ENCODE measurements at regions not wholly inside any gene's neighbourhood (a gene's known extent, or its start where the extent isn't known, plus 50 kb on each side); places are given as distances from the start of the nearest gene placed in this dataset.
"Not testable (repeated sequence)": the region's sequence is repeated elsewhere in the genome, so short reads cannot be mapped to it uniquely, and the experiment has no call there.

- Histone ChIP-seq H3K36me3 (ENCODE audit: control insufficient read depth, insufficient read depth, low read length) (no peaks in the 10 kb centered on the region), H3K27ac (ENCODE audit: low read depth, low read length, severe bottlenecking) (no peak overlapping the region), H3K4me1 (ENCODE audit: control insufficient read depth, insufficient read depth, low read length, poor library complexity, severe bottlenecking) (peaks cover 16% of the 10 kb centered on the region), H3K4me3 (ENCODE audit: extremely low read depth, insufficient read depth, low read length, poor library complexity, severe bottlenecking) (no peak overlapping the region), H3K9me3 (ENCODE audit: control insufficient read depth, low read length) (peaks cover 8% of the 10 kb centered on the region)
- WGBS, 2 experiments (ENCODE audit: insufficient coverage in 2 of 2): 72 to 100% methylated on average over 1 to 3 of the region's 4 CpGs
Measured at GRCh38 chr20:43386878-43387277, 70.8 kb upstream of the SRSF6 start.

- Histone ChIP-seq H3K4me3 (ENCODE audit: extremely low read depth, insufficient read depth, low read length, poor library complexity, severe bottlenecking) (no peak overlapping the region), H3K27ac (ENCODE audit: low read depth, low read length, severe bottlenecking) (no peak overlapping the region), H3K9me3 (ENCODE audit: control insufficient read depth, low read length) (peaks cover 8% of the 10 kb centered on the region), H3K4me1 (ENCODE audit: control insufficient read depth, insufficient read depth, low read length, poor library complexity, severe bottlenecking) (peaks cover 16% of the 10 kb centered on the region), H3K36me3 (ENCODE audit: control insufficient read depth, insufficient read depth, low read length) (no peaks in the 10 kb centered on the region)
- WGBS, 2 experiments (ENCODE audit: insufficient coverage in 2 of 2): 92 to 98% methylated on average over 4 of the region's 4 CpGs
Measured at GRCh38 chr20:43385914-43386313, 71.8 kb upstream of the SRSF6 start.

- Histone ChIP-seq H3K9me3 (ENCODE audit: control insufficient read depth, low read length) (peaks cover 8% of the 10 kb centered on the region), H3K4me3 (ENCODE audit: extremely low read depth, insufficient read depth, low read length, poor library complexity, severe bottlenecking) (no peak overlapping the region), H3K36me3 (ENCODE audit: control insufficient read depth, insufficient read depth, low read length) (no peaks in the 10 kb centered on the region), H3K27ac (ENCODE audit: low read depth, low read length, severe bottlenecking) (no peak overlapping the region), H3K4me1 (ENCODE audit: control insufficient read depth, insufficient read depth, low read length, poor library complexity, severe bottlenecking) (peaks cover 19% of the 10 kb centered on the region)
- 55 to 80% methylated on average over 4 of the region's 14 CpGs for WGBS, 2 experiments (ENCODE audit: insufficient coverage in 2 of 2)
Measured at GRCh38 chr20:43384101-43384940, 73.4 kb upstream of the SRSF6 start.

GRCh38 chr20:43383026-43383795 lies 74.5 kb upstream of the SRSF6 start:
- 74 to 93% methylated on average over 4 to 6 of the region's 8 CpGs for WGBS, 2 experiments (ENCODE audit: insufficient coverage in 2 of 2)
- Histone ChIP-seq H3K4me3 (ENCODE audit: extremely low read depth, insufficient read depth, low read length, poor library complexity, severe bottlenecking) (no peak overlapping the region), H3K4me1 (ENCODE audit: control insufficient read depth, insufficient read depth, low read length, poor library complexity, severe bottlenecking) (peaks cover 12% of the 10 kb centered on the region), H3K9me3 (ENCODE audit: control insufficient read depth, low read length) (peaks cover 8% of the 10 kb centered on the region), H3K27ac (ENCODE audit: low read depth, low read length, severe bottlenecking) (no peak overlapping the region), H3K36me3 (ENCODE audit: control insufficient read depth, insufficient read depth, low read length) (no peaks in the 10 kb centered on the region)

GRCh38 chr20:43382135-43382534 lies 75.6 kb upstream of the SRSF6 start:
- not testable (repeated sequence) for H3K9me3 ChIP-seq (ENCODE audit: control insufficient read depth, low read length); H3K27ac ChIP-seq (ENCODE audit: low read depth, low read length, severe bottlenecking); H3K4me1 ChIP-seq (ENCODE audit: control insufficient read depth, insufficient read depth, low read length, poor library complexity, severe bottlenecking); H3K4me3 ChIP-seq (ENCODE audit: extremely low read depth, insufficient read depth, low read length, poor library complexity, severe bottlenecking); H3K36me3 ChIP-seq (ENCODE audit: control insufficient read depth, insufficient read depth, low read length)
- WGBS, 2 experiments (ENCODE audit: insufficient coverage in 2 of 2): 78 to 92% methylated on average over 6 of the region's 6 CpGs

- H3K9me3 ChIP-seq (ENCODE audit: control insufficient read depth, low read length); H3K27ac ChIP-seq (ENCODE audit: low read depth, low read length, severe bottlenecking); H3K4me3 ChIP-seq (ENCODE audit: extremely low read depth, insufficient read depth, low read length, poor library complexity, severe bottlenecking); H3K36me3 ChIP-seq (ENCODE audit: control insufficient read depth, insufficient read depth, low read length); H3K4me1 ChIP-seq (ENCODE audit: control insufficient read depth, insufficient read depth, low read length, poor library complexity, severe bottlenecking): not testable (repeated sequence)
- 79 to 80% methylated on average over 5 to 7 of the region's 9 CpGs for WGBS, 2 experiments (ENCODE audit: insufficient coverage in 2 of 2)
Measured at GRCh38 chr20:43381533-43381932, 76.2 kb upstream of the SRSF6 start.

GRCh38 chr20:43379239-43379917 lies 78.3 kb upstream of the SRSF6 start:
- H3K36me3 ChIP-seq (ENCODE audit: control insufficient read depth, insufficient read depth, low read length): no peaks in the 10 kb centered on the region
- H3K27ac ChIP-seq (ENCODE audit: low read depth, low read length, severe bottlenecking): peak overlapping the region; percentile 3
- no peak overlapping the region for H3K4me3 ChIP-seq (ENCODE audit: extremely low read depth, insufficient read depth, low read length, poor library complexity, severe bottlenecking)
- 84 to 91% methylated on average over 3 to 4 of the region's 4 CpGs for WGBS, 2 experiments (ENCODE audit: insufficient coverage in 2 of 2)
- H3K9me3 ChIP-seq (ENCODE audit: control insufficient read depth, low read length): no peaks in the 10 kb centered on the region
- peaks cover 5% of the 10 kb centered on the region for H3K4me1 ChIP-seq (ENCODE audit: control insufficient read depth, insufficient read depth, low read length, poor library complexity, severe bottlenecking)

- Histone ChIP-seq H3K9me3 (ENCODE audit: control insufficient read depth, low read length) (no peaks in the 10 kb centered on the region), H3K4me1 (ENCODE audit: control insufficient read depth, insufficient read depth, low read length, poor library complexity, severe bottlenecking) (peaks cover 5% of the 10 kb centered on the region), H3K36me3 (ENCODE audit: control insufficient read depth, insufficient read depth, low read length) (no peaks in the 10 kb centered on the region), H3K4me3 (ENCODE audit: extremely low read depth, insufficient read depth, low read length, poor library complexity, severe bottlenecking) (no peak overlapping the region), H3K27ac (ENCODE audit: low read depth, low read length, severe bottlenecking) (no peak overlapping the region)
- 78 to 100% methylated on average over 1 of the region's 2 CpGs for WGBS, 2 experiments (ENCODE audit: insufficient coverage in 2 of 2)
Measured at GRCh38 chr20:43376831-43377230, 80.9 kb upstream of the SRSF6 start.

- Histone ChIP-seq H3K36me3 (ENCODE audit: control insufficient read depth, insufficient read depth, low read length) (no peaks in the 10 kb centered on the region), H3K27ac (ENCODE audit: low read depth, low read length, severe bottlenecking) (no peak overlapping the region), H3K4me1 (ENCODE audit: control insufficient read depth, insufficient read depth, low read length, poor library complexity, severe bottlenecking) (peaks cover 5% of the 10 kb centered on the region), H3K9me3 (ENCODE audit: control insufficient read depth, low read length) (no peaks in the 10 kb centered on the region), H3K4me3 (ENCODE audit: extremely low read depth, insufficient read depth, low read length, poor library complexity, severe bottlenecking) (no peak overlapping the region)
- WGBS, 2 experiments (ENCODE audit: insufficient coverage in 2 of 2): 100% methylated on average over 1 of the region's 1 CpG; no CpG with 5 or more reads in 1 of the 2 experiments
Measured at GRCh38 chr20:43375591-43375990, 82.1 kb upstream of the SRSF6 start.

GRCh38 chr20:43372051-43372450 lies 85.6 kb upstream of the SRSF6 start:
- Histone ChIP-seq H3K9me3 (ENCODE audit: control insufficient read depth, low read length) (no peaks in the 10 kb centered on the region), H3K27ac (ENCODE audit: low read depth, low read length, severe bottlenecking) (no peak overlapping the region), H3K4me1 (ENCODE audit: control insufficient read depth, insufficient read depth, low read length, poor library complexity, severe bottlenecking) (no peaks in the 10 kb centered on the region), H3K36me3 (ENCODE audit: control insufficient read depth, insufficient read depth, low read length) (no peaks in the 10 kb centered on the region), H3K4me3 (ENCODE audit: extremely low read depth, insufficient read depth, low read length, poor library complexity, severe bottlenecking) (no peak overlapping the region)
- 100% methylated on average over 1 of the region's 5 CpGs; no CpG with 5 or more reads in 1 of the 2 experiments for WGBS, 2 experiments (ENCODE audit: insufficient coverage in 2 of 2)

Measured in mesodermal cell (in vitro differentiated cells).